ENCODE measurements at regions not wholly inside any gene's neighbourhood (a gene's known extent, or its start where the extent isn't known, plus 50 kb on each side); places are given as distances from the start of the nearest gene placed in this dataset.
A peak's percentile ranks its signal among the peaks of the same experiment; 100 is the strongest.
"Not testable (repeated sequence)": the region's sequence is repeated elsewhere in the genome, so short reads cannot be mapped to it uniquely, and the experiment has no call there.

GRCh38 chr5:118616281-118616680, 372.1 kb downstream of the DTWD2 start:
- ATAC-seq (no peak), DNase-seq (ENCODE audit: low spot score) (no peak)
- intact Hi-C loops (cut with DNase I), result no loop called here

- intact Hi-C loops (cut with DNase I), result no loop called here
- ATAC-seq (no peak), DNase-seq (ENCODE audit: low spot score) (no peak)
These were observed 373.5 kb downstream of the DTWD2 start for GRCh38 chr5:118614731-118615456.

- DNase-seq (ENCODE audit: low spot score) (no peak), ATAC-seq (no peak)
- intact Hi-C loops (cut with DNase I), result no loop called here
These were observed 376.9 kb downstream of the DTWD2 start for GRCh38 chr5:118611332-118611945.

- DNase-seq (ENCODE audit: low spot score) (no peak), ATAC-seq (no peak)
- intact Hi-C loops (cut with DNase I), result no loop called here
These were observed 381.4 kb downstream of the DTWD2 start for GRCh38 chr5:118606940-118607339.

- DNase-seq (ENCODE audit: low spot score) (no peak), ATAC-seq (no peak)
- intact Hi-C loops (cut with DNase I), result no loop called here
These were observed 382.6 kb downstream of the DTWD2 start for GRCh38 chr5:118605761-118606160.

GRCh38 chr5:118604106-118604505, 384.2 kb downstream of the DTWD2 start:
- DNase-seq (ENCODE audit: low spot score) (no peak), ATAC-seq (no peak)
- intact Hi-C loops (cut with DNase I), result no loop called here

GRCh38 chr5:118603278-118603677, 385.1 kb downstream of the DTWD2 start:
- DNase-seq (ENCODE audit: low spot score) (no peak), ATAC-seq (no peak)
- intact Hi-C loops (cut with DNase I), result no loop called here

- DNase-seq (ENCODE audit: low spot score), result no peak
- intact Hi-C loops (cut with DNase I), result no loop called here
- no peak for ATAC-seq
These were observed 390.0 kb downstream of the DTWD2 start for GRCh38 chr5:118598311-118598710.

- intact Hi-C loops (cut with DNase I), result no loop called here
- DNase-seq (ENCODE audit: low spot score), result no peak
- no peak for ATAC-seq
These were observed 390.8 kb downstream of the DTWD2 start for GRCh38 chr5:118597543-118597942.

GRCh38 chr5:118596255-118596654, 392.1 kb downstream of the DTWD2 start:
- intact Hi-C loops (cut with DNase I), result no loop called here
- ATAC-seq (no peak), DNase-seq (ENCODE audit: low spot score) (no peak)

- intact Hi-C loops (cut with DNase I), result no loop called here
- DNase-seq (ENCODE audit: low spot score) (no peak), ATAC-seq (no peak)
These were observed 395.4 kb downstream of the DTWD2 start for GRCh38 chr5:118593003-118593328.

GRCh38 chr5:118592229-118593002, 395.9 kb downstream of the DTWD2 start:
- intact Hi-C loops (cut with DNase I), result no loop called here
- no peak for DNase-seq (ENCODE audit: low spot score)
- no peak for ATAC-seq

- DNase-seq (ENCODE audit: low spot score) (no peak), ATAC-seq (no peak)
- intact Hi-C loops (cut with DNase I), result no loop called here
These were observed 397.5 kb downstream of the DTWD2 start for GRCh38 chr5:118590806-118591205.

GRCh38 chr5:118580949-118581348, 407.4 kb downstream of the DTWD2 start:
- ATAC-seq, result peak; percentile 50
- intact Hi-C loops (cut with DNase I), result no loop called here
- DNase-seq (ENCODE audit: low spot score), result no peak

- intact Hi-C loops (cut with DNase I), result no loop called here
- DNase-seq (ENCODE audit: low spot score) (no peak), ATAC-seq (peak; percentile 41)
These were observed 410.3 kb downstream of the DTWD2 start for GRCh38 chr5:118578093-118578492.

- no peak for DNase-seq (ENCODE audit: low spot score)
- ATAC-seq, result no peak
- intact Hi-C loops (cut with DNase I), result no loop called here
These were observed 410.7 kb downstream of the DTWD2 start for GRCh38 chr5:118577621-118578020.

- intact Hi-C loops (cut with DNase I); DNase-seq (ENCODE audit: low spot score); ATAC-seq: not testable (repeated sequence)
These were observed 418.1 kb downstream of the DTWD2 start for GRCh38 chr5:118570276-118570675.

GRCh38 chr5:118569596-118569995, 418.8 kb downstream of the DTWD2 start:
- DNase-seq (ENCODE audit: low spot score); ATAC-seq; intact Hi-C loops (cut with DNase I): not testable (repeated sequence)

GRCh38 chr5:118565335-118565971, 422.9 kb downstream of the DTWD2 start:
- DNase-seq (ENCODE audit: low spot score) (no peak), ATAC-seq (no peak)
- intact Hi-C loops (cut with DNase I), result no loop called here

GRCh38 chr5:118561971-118562370, 426.4 kb downstream of the DTWD2 start:
- DNase-seq (ENCODE audit: low spot score) (no peak), ATAC-seq (no peak)
- intact Hi-C loops (cut with DNase I), result no loop called here

All from sciatic nerve (tissue), 2 donors.